ENCODE measurements at regions not wholly inside any gene's neighbourhood (a gene's known extent, or its start where the extent isn't known, plus 50 kb on each side); places are given as distances from the start of the nearest gene placed in this dataset.

- H3K27ac ChIP-seq (ENCODE audit: low read depth, low read length): no peak overlapping the region
- no peaks in the 10 kb centered on the region for H3K9me3 ChIP-seq (ENCODE audit: low read length)
- no peaks in the 10 kb centered on the region for H3K36me3 ChIP-seq (ENCODE audit: insufficient read depth, low read length)
- no peaks in the 10 kb centered on the region for H3K27me3 ChIP-seq (ENCODE audit: insufficient read depth, low read length, poor library complexity, severe bottlenecking)
- no peaks in the 10 kb centered on the region for H3K4me1 Mint-ChIP-seq
- H3K27ac Mint-ChIP-seq: no peak overlapping the region
- peaks cover 0 to 2% (median 0%) of the 10 kb centered on the region in 3 donors for H3K36me3 Mint-ChIP-seq
- ChIA-PET CTCF (no interaction called here), POLR2A (no interaction called here)
- H3K27me3 Mint-ChIP-seq: no peaks in the 10 kb centered on the region
- H3K4me1 ChIP-seq (ENCODE audit: insufficient read depth, low read length): no peaks in the 10 kb centered on the region
- peaks cover 2 to 22% (median 3%) of the 10 kb centered on the region in 5 donors for H3K9me3 Mint-ChIP-seq
- H3K4me3 ChIP-seq (ENCODE audit: low read length): no peak overlapping the region
- H3K4me3 Mint-ChIP-seq: no peak overlapping the region
- no peak for DNase-seq
These were observed 999.4 kb downstream of the KCNT2 start for GRCh38 chr1:195608883-195609282.

DNA sequence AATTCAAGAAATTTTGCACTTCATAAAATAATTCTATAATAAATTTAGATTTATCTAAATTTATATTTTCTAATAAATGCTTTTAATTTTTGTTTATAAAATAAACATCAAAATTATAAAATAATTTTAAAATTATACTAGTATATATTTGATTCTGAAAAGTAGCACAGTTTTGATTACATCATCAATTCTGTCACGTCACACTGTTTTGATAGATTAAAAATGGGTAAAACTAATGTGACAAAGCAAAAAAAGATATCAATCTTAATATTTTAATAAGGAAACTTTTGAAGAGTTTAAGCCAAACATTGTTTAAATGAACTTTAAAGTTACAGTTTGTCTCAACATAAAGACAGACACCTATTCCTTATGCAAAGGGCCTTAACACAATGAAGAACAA is 1001.8 kb downstream of the KCNT2 start:
- Mint-ChIP-seq H3K36me3 (peaks cover 0 to 2% (median 0%) of the 10 kb centered on the region in 3 donors), H3K9me3 (peaks cover 0 to 17% (median 3%) of the 10 kb centered on the region in 5 donors), H3K4me3 (no peak overlapping the region), H3K27me3 (no peaks in the 10 kb centered on the region), H3K27ac (no peak overlapping the region), H3K4me1 (no peaks in the 10 kb centered on the region)
- H3K4me1 ChIP-seq (ENCODE audit: insufficient read depth, low read length): no peaks in the 10 kb centered on the region
- H3K27me3 ChIP-seq (ENCODE audit: insufficient read depth, low read length, poor library complexity, severe bottlenecking): no peaks in the 10 kb centered on the region
- H3K9me3 ChIP-seq (ENCODE audit: low read length): no peaks in the 10 kb centered on the region
- DNase-seq: no peak
- no peak overlapping the region for H3K4me3 ChIP-seq (ENCODE audit: low read length)
- POLR2A ChIA-PET: no interaction called here
- H3K27ac ChIP-seq (ENCODE audit: low read depth, low read length): no peak overlapping the region
- no peaks in the 10 kb centered on the region for H3K36me3 ChIP-seq (ENCODE audit: insufficient read depth, low read length)
- CTCF ChIA-PET: no interaction called here

DNA sequence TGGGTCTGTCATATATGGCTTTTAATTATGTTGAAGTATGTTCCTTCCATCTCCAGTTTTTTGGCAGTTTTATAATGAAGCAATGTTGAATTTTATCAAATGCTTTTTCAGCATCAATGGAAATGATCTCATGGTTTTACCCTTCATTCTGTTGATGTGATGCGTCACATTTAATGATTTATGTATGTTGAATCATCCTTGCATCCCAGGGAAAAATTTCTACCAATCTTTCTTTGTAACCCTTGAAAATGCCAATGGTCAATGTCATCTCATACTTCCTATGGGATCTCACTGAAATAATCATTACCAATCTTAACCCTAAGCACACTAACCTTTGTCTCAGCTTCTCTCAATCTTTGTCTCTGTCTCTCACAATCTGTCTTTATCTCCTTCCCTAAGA is 1004.0 kb downstream of the KCNT2 start:
- ChIA-PET POLR2A (no interaction called here), CTCF (no interaction called here)
- Mint-ChIP-seq H3K27ac (no peak overlapping the region), H3K27me3 (no peaks in the 10 kb centered on the region), H3K36me3 (peaks cover 0 to 2% (median 0%) of the 10 kb centered on the region in 3 donors), H3K9me3 (peaks cover 0 to 14% (median 3%) of the 10 kb centered on the region in 5 donors), H3K4me1 (no peaks in the 10 kb centered on the region), H3K4me3 (no peak overlapping the region)
- H3K4me3 ChIP-seq (ENCODE audit: low read length): no peak overlapping the region
- no peaks in the 10 kb centered on the region for H3K27me3 ChIP-seq (ENCODE audit: insufficient read depth, low read length, poor library complexity, severe bottlenecking)
- no peak for DNase-seq
- no peaks in the 10 kb centered on the region for H3K4me1 ChIP-seq (ENCODE audit: insufficient read depth, low read length)
- no peak overlapping the region for H3K27ac ChIP-seq (ENCODE audit: low read depth, low read length)
- H3K9me3 ChIP-seq (ENCODE audit: low read length): no peaks in the 10 kb centered on the region
- no peaks in the 10 kb centered on the region for H3K36me3 ChIP-seq (ENCODE audit: insufficient read depth, low read length)

DNA sequence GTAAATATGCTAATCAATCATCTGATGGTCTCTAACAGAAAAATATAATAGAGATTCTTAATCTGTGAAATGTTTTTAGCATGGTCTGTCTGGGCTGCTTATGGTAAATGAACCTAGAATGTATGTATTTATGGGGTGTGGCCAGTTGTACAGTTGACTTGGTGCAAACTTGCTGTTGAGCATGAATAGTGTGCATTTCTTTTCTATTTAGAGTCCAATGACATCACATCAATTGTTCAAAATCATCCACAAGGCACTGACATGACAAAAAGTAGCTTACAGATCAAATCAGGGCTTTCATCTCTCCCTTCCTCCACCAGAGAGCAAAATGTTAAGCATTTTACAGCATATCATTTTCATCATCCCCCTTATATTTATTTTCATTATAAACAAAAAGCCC is 1010.3 kb downstream of the KCNT2 start:
- Mint-ChIP-seq H3K27ac (no peak overlapping the region), H3K27me3 (no peaks in the 10 kb centered on the region), H3K4me3 (no peak overlapping the region), H3K9me3 (peaks cover 0 to 6% (median 0%) of the 10 kb centered on the region in 5 donors), H3K4me1 (no peaks in the 10 kb centered on the region), H3K36me3 (no peaks in the 10 kb centered on the region)
- ChIA-PET CTCF (no interaction called here), POLR2A (no interaction called here)
- Histone ChIP-seq H3K27me3 (ENCODE audit: insufficient read depth, low read length, poor library complexity, severe bottlenecking) (no peaks in the 10 kb centered on the region), H3K9me3 (ENCODE audit: low read length) (no peaks in the 10 kb centered on the region), H3K4me3 (ENCODE audit: low read length) (no peak overlapping the region), H3K4me1 (ENCODE audit: insufficient read depth, low read length) (no peaks in the 10 kb centered on the region), H3K27ac (ENCODE audit: low read depth, low read length) (no peak overlapping the region), H3K36me3 (ENCODE audit: insufficient read depth, low read length) (no peaks in the 10 kb centered on the region)
- no peak for DNase-seq

- Histone ChIP-seq H3K4me1 (ENCODE audit: insufficient read depth, low read length) (no peaks in the 10 kb centered on the region), H3K36me3 (ENCODE audit: insufficient read depth, low read length) (no peaks in the 10 kb centered on the region), H3K4me3 (ENCODE audit: low read length) (no peak overlapping the region), H3K27me3 (ENCODE audit: insufficient read depth, low read length, poor library complexity, severe bottlenecking) (no peaks in the 10 kb centered on the region), H3K27ac (ENCODE audit: low read depth, low read length) (no peak overlapping the region), H3K9me3 (ENCODE audit: low read length) (no peaks in the 10 kb centered on the region)
- peaks cover 0 to 6% (median 3%) of the 10 kb centered on the region in 5 donors for H3K9me3 Mint-ChIP-seq
- no peak overlapping the region for H3K4me3 Mint-ChIP-seq
- no peak for DNase-seq
- ChIA-PET POLR2A (no interaction called here), CTCF (interaction anchor here (0.6 kb wide), 1 partner anchor 537 kb away, joined by 3 read pairs; no protein-coding TSS in a partner anchor)
- H3K4me1 Mint-ChIP-seq: no peaks in the 10 kb centered on the region
- H3K36me3 Mint-ChIP-seq: no peaks in the 10 kb centered on the region
- no peaks in the 10 kb centered on the region for H3K27me3 Mint-ChIP-seq
- no peak overlapping the region for H3K27ac Mint-ChIP-seq
These were observed 1013.5 kb downstream of the KCNT2 start for GRCh38 chr1:195594773-195595172.

GRCh38 chr1:195594322-195594721 is 1013.9 kb downstream of the KCNT2 start:
- no peaks in the 10 kb centered on the region for H3K4me1 Mint-ChIP-seq
- no peak overlapping the region for H3K4me3 Mint-ChIP-seq
- H3K27me3 ChIP-seq (ENCODE audit: insufficient read depth, low read length, poor library complexity, severe bottlenecking): no peaks in the 10 kb centered on the region
- ChIA-PET CTCF (no interaction called here), POLR2A (no interaction called here)
- DNase-seq: no peak
- H3K4me1 ChIP-seq (ENCODE audit: insufficient read depth, low read length): no peaks in the 10 kb centered on the region
- H3K4me3 ChIP-seq (ENCODE audit: low read length): no peak overlapping the region
- H3K27ac Mint-ChIP-seq: no peak overlapping the region
- H3K36me3 Mint-ChIP-seq: no peaks in the 10 kb centered on the region
- H3K27me3 Mint-ChIP-seq: no peaks in the 10 kb centered on the region
- peaks cover 0 to 6% (median 3%) of the 10 kb centered on the region in 5 donors for H3K9me3 Mint-ChIP-seq
- H3K27ac ChIP-seq (ENCODE audit: low read depth, low read length): no peak overlapping the region
- H3K9me3 ChIP-seq (ENCODE audit: low read length): no peaks in the 10 kb centered on the region
- H3K36me3 ChIP-seq (ENCODE audit: insufficient read depth, low read length): no peaks in the 10 kb centered on the region

- Mint-ChIP-seq H3K9me3 (peaks cover 3 to 14% (median 7%) of the 10 kb centered on the region in 5 donors), H3K36me3 (no peaks in the 10 kb centered on the region), H3K27me3 (no peaks in the 10 kb centered on the region), H3K4me3 (no peak overlapping the region), H3K4me1 (no peaks in the 10 kb centered on the region), H3K27ac (no peak overlapping the region)
- ChIA-PET POLR2A (no interaction called here), CTCF (no interaction called here)
- H3K9me3 ChIP-seq (ENCODE audit: low read length): no peaks in the 10 kb centered on the region
- DNase-seq: no peak
- no peaks in the 10 kb centered on the region for H3K4me1 ChIP-seq (ENCODE audit: insufficient read depth, low read length)
- H3K27me3 ChIP-seq (ENCODE audit: insufficient read depth, low read length, poor library complexity, severe bottlenecking): no peaks in the 10 kb centered on the region
- H3K27ac ChIP-seq (ENCODE audit: low read depth, low read length): no peak overlapping the region
- no peaks in the 10 kb centered on the region for H3K36me3 ChIP-seq (ENCODE audit: insufficient read depth, low read length)
- no peak overlapping the region for H3K4me3 ChIP-seq (ENCODE audit: low read length)
These were observed 1016.1 kb downstream of the KCNT2 start for GRCh38 chr1:195591917-195592672.

GRCh38 chr1:195590649-195591048 is 1017.6 kb downstream of the KCNT2 start:
- POLR2A ChIA-PET: no interaction called here
- no peak overlapping the region for H3K27ac Mint-ChIP-seq
- H3K4me3 Mint-ChIP-seq: no peak overlapping the region

More at GRCh38 chr1:195590649-195591048, 1017.6 kb downstream of the KCNT2 start:
- Histone ChIP-seq H3K27me3 (ENCODE audit: insufficient read depth, low read length, poor library complexity, severe bottlenecking) (no peaks in the 10 kb centered on the region), H3K4me3 (ENCODE audit: low read length) (no peak overlapping the region), H3K9me3 (ENCODE audit: low read length) (no peaks in the 10 kb centered on the region), H3K36me3 (ENCODE audit: insufficient read depth, low read length) (no peaks in the 10 kb centered on the region), H3K27ac (ENCODE audit: low read depth, low read length) (no peak overlapping the region), H3K4me1 (ENCODE audit: insufficient read depth, low read length) (no peaks in the 10 kb centered on the region)
- no peaks in the 10 kb centered on the region for H3K4me1 Mint-ChIP-seq
- CTCF ChIA-PET: no interaction called here
- no peaks in the 10 kb centered on the region for H3K36me3 Mint-ChIP-seq
- no peaks in the 10 kb centered on the region for H3K27me3 Mint-ChIP-seq
- peaks cover 3 to 22% (median 10%) of the 10 kb centered on the region in 5 donors for H3K9me3 Mint-ChIP-seq
- no peak for DNase-seq
